Activated naive CD4-positive, alpha-beta T cell treated with anti-CD3 and anti-CD28 coated beads for 36 hours (primary cell): ENCODE measurements at regions not wholly inside any gene's neighbourhood (a gene's known extent, or its start where the extent isn't known, plus 50 kb on each side); places are given as distances from the start of the nearest gene placed in this dataset.

ENCODE experiments used
- CTCF ChIA-PET: fragments of 350-600 bp; sonication (Branson Sonifier 250); formaldehyde crosslinking; loops from one replicate; lab custom pipeline; 2021; ENCODE audit warnings: antibody characterized with exemption; lab: Charles Lee
- DNase-seq: peaks from one replicate; pipeline ENCODE4 v3.0.0-alpha.2; 2020
- H3K27ac Mint-ChIP-seq: one replicate; pipeline ENCODE4 v1.8.0; 2021; ENCODE audit warnings: mild to moderate bottlenecking, mixed read lengths
- H3K27me3 Mint-ChIP-seq: one replicate; pipeline ENCODE4 v1.8.0; 2021; ENCODE audit warnings: low read depth, mixed read lengths
- H3K36me3 Mint-ChIP-seq: one replicate; pipeline ENCODE4 v1.8.0; 2021; ENCODE audit warnings: low read depth, mixed read lengths
- H3K4me1 Mint-ChIP-seq: one replicate; pipeline ENCODE4 v1.8.0; 2021; ENCODE audit warnings: low read depth, mixed read lengths
- H3K4me3 Mint-ChIP-seq: one replicate; pipeline ENCODE4 v1.8.0; 2021; ENCODE audit warnings: mild to moderate bottlenecking, moderate library complexity, mixed read lengths
- H3K9me3 Mint-ChIP-seq: one replicate; pipeline ENCODE4 v1.8.0; 2021; ENCODE audit warnings: mixed read lengths
- intact Hi-C: fragments of 100-400 bp; cut with micrococcal nuclease; formaldehyde crosslinking; loops from one replicate; pipeline ENCODE4 v1.15.1; 2023

GRCh38 chr9:80012557-80013330 is 441.0 kb downstream of the TLE4 start:
- CTCF ChIA-PET = interaction anchor here (0.6 kb wide), 2 partner anchors 28 to 857 kb away, joined by 3 to 4 read pairs; no protein-coding TSS in a partner anchor
- Mint-ChIP-seq H3K36me3 (peaks cover 1% of the 10 kb centered on the region), H3K4me1 (no peaks in the 10 kb centered on the region), H3K9me3 (peaks cover 4% of the 10 kb centered on the region), H3K27me3 (peaks cover 6% of the 10 kb centered on the region), H3K27ac (no peak overlapping the region), H3K4me3 (no peak overlapping the region)
- no peak for DNase-seq
- intact Hi-C loops = no loop called here

DNA sequence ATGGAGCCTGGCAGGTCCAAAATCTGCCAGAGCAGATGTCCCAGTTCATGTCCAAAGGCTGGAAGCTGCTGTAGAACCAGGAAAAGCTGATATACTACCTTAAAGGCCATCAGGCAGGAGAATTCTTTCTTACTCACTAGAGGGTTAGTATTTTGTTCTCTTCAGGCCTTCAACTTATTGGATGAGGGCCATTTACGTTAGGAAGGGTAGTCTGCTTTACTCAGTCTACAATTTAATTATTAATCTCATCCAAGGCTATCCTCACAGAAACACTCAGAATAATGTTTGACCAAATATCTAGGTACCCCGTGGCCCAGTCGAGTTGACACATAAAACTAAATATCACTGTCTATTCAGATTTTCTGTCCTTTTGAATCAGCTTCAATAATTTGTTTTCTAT is 437.4 kb downstream of the TLE4 start:
- intact Hi-C loops = no loop called here
- H3K36me3 Mint-ChIP-seq = peaks cover 1% of the 10 kb centered on the region
- peaks cover 6% of the 10 kb centered on the region for H3K27me3 Mint-ChIP-seq
- DNase-seq = no peak
- no peak overlapping the region for H3K27ac Mint-ChIP-seq
- CTCF ChIA-PET = no interaction called here
- no peak overlapping the region for H3K4me3 Mint-ChIP-seq
- peaks cover 4% of the 10 kb centered on the region for H3K9me3 Mint-ChIP-seq
- no peaks in the 10 kb centered on the region for H3K4me1 Mint-ChIP-seq

DNA sequence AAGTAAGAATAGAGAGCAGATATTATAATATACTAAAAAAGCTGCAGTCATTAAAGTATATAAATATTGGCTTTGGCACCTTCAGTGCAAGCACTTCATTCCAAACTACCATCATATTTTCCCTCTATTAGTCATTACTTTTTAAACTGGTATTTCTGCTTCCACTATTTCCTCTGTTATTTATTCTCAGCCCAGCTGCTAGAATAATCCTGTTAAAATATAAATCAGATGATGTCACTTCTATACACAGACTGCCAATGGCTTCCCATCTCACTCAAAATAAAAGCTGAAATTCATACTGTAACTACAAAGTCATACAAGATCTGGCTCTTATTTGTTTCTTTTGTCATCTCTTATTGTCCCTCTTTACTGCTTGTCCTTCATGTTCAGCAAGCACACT is 432.9 kb downstream of the TLE4 start:
- Mint-ChIP-seq H3K4me1 (no peaks in the 10 kb centered on the region), H3K27ac (no peak overlapping the region), H3K9me3 (no peaks in the 10 kb centered on the region), H3K27me3 (no peaks in the 10 kb centered on the region), H3K4me3 (no peak overlapping the region), H3K36me3 (no peaks in the 10 kb centered on the region)
- CTCF ChIA-PET = no interaction called here
- intact Hi-C loops = no loop called here
- no peak for DNase-seq

DNA sequence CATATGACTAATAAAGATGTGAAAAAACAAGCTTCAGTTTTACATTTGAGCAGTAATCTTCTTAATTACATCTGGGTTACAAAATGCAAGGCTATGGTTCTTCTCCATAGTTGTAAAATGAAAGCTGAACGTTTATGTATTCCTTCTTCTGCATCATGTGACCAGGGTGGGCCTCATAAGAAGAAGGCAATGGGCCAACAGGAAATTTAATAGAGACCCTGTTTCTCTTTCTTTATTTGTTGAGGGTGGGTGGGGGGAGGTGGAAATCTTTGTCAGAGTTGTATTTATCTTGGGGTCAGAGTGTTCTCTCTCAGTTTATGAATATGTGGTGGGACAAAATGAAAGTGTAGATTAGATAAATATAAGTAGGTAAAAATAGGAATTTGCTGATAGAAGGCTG is 418.8 kb downstream of the TLE4 start:
- H3K27ac Mint-ChIP-seq = no peak overlapping the region
- no peaks in the 10 kb centered on the region for H3K36me3 Mint-ChIP-seq
- no peaks in the 10 kb centered on the region for H3K27me3 Mint-ChIP-seq
- CTCF ChIA-PET = interaction anchor here (0.5 to 0.7 kb wide), 2 partner anchors 1215 to 1239 kb away, joined by 3 read pairs; no protein-coding TSS in a partner anchor
- no peaks in the 10 kb centered on the region for H3K9me3 Mint-ChIP-seq
- no peak overlapping the region for H3K4me3 Mint-ChIP-seq
- H3K4me1 Mint-ChIP-seq = no peaks in the 10 kb centered on the region
- DNase-seq = no peak
- intact Hi-C loops = no loop called here

- no peak overlapping the region for H3K4me3 Mint-ChIP-seq
- intact Hi-C loops = no loop called here
- CTCF ChIA-PET = no interaction called here
These were observed 417.3 kb downstream of the TLE4 start for GRCh38 chr9:79989079-79989478.

DNA sequence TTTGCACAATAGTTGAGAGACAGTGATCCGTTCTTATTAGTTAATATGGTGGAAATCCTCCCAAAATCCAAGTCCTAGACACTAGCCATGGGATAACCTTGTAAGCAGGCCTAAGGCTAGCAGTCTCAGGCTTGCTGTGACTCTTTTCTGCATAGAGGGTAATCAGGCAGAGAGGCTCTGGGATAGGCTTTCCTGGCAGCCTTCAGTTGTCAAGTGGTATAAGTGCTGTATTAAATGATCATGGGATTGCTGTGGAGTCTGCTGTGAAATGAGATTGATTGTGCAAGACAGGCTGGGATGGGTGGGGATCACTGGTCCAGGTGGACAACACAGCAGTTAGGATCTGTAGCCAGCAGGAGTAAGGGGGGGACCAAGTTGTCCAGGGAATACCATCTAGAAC is 416.4 kb downstream of the TLE4 start:
- Mint-ChIP-seq H3K4me3 (no peak overlapping the region), H3K36me3 (no peaks in the 10 kb centered on the region), H3K4me1 (no peaks in the 10 kb centered on the region), H3K9me3 (no peaks in the 10 kb centered on the region), H3K27me3 (no peaks in the 10 kb centered on the region), H3K27ac (no peak overlapping the region)
- DNase-seq = no peak
- intact Hi-C loops = no loop called here
- CTCF ChIA-PET = no interaction called here

More at GRCh38 chr9:79989079-79989478, 417.3 kb downstream of the TLE4 start:
- Mint-ChIP-seq H3K4me1 (no peaks in the 10 kb centered on the region), H3K36me3 (no peaks in the 10 kb centered on the region), H3K9me3 (no peaks in the 10 kb centered on the region), H3K27me3 (no peaks in the 10 kb centered on the region), H3K27ac (no peak overlapping the region)
- no peak for DNase-seq

GRCh38 chr9:79986437-79986836 is 414.7 kb downstream of the TLE4 start:
- intact Hi-C loops = no loop called here
- CTCF ChIA-PET = no interaction called here
- H3K4me1 Mint-ChIP-seq = no peaks in the 10 kb centered on the region
- no peaks in the 10 kb centered on the region for H3K36me3 Mint-ChIP-seq
- no peak overlapping the region for H3K27ac Mint-ChIP-seq
- no peaks in the 10 kb centered on the region for H3K9me3 Mint-ChIP-seq
- H3K4me3 Mint-ChIP-seq = no peak overlapping the region
- peaks cover 8% of the 10 kb centered on the region for H3K27me3 Mint-ChIP-seq
- no peak for DNase-seq

GRCh38 chr9:79985772-79986171 is 414.0 kb downstream of the TLE4 start:
- Mint-ChIP-seq H3K27me3 (peaks cover 11% of the 10 kb centered on the region), H3K36me3 (no peaks in the 10 kb centered on the region), H3K27ac (no peak overlapping the region), H3K4me1 (no peaks in the 10 kb centered on the region), H3K9me3 (no peaks in the 10 kb centered on the region), H3K4me3 (no peak overlapping the region)
- CTCF ChIA-PET = no interaction called here
- intact Hi-C loops = no loop called here
- no peak for DNase-seq

- H3K36me3 Mint-ChIP-seq = no peaks in the 10 kb centered on the region
- H3K4me3 Mint-ChIP-seq = no peak overlapping the region
- H3K9me3 Mint-ChIP-seq = no peaks in the 10 kb centered on the region
- intact Hi-C loops = no loop called here
- no peaks in the 10 kb centered on the region for H3K4me1 Mint-ChIP-seq
- DNase-seq = no peak
- CTCF ChIA-PET = no interaction called here
- H3K27ac Mint-ChIP-seq = no peak overlapping the region
- H3K27me3 Mint-ChIP-seq = peaks cover 15% of the 10 kb centered on the region
These were observed 413.5 kb downstream of the TLE4 start for GRCh38 chr9:79985264-79985663.

- intact Hi-C loops = no loop called here
- Mint-ChIP-seq H3K27ac (no peak overlapping the region), H3K36me3 (no peaks in the 10 kb centered on the region), H3K4me1 (no peaks in the 10 kb centered on the region), H3K4me3 (no peak overlapping the region), H3K9me3 (no peaks in the 10 kb centered on the region), H3K27me3 (peaks cover 15% of the 10 kb centered on the region)
- CTCF ChIA-PET = no interaction called here
- DNase-seq = no peak
These were observed 412.8 kb downstream of the TLE4 start for GRCh38 chr9:79984429-79985067.

DNA sequence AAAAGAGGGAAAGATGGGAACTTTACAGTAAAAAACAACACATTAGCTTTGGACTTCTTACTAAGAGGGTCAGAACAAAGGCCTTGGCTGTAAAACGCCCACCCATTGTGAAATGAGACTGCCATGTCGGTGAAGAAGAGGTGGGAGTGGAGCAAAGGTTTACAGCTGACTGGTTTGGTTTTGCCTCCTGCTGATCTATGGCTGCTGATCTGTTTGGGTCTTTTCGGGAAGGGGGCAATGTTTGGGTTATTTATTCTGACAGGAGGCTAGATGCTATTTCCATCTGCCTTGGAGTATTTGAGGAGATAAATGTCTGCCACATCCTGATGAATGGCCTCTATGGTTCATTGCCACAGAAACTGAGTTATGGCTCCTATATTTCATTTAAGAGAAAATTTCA is 408.7 kb downstream of the TLE4 start:
- Mint-ChIP-seq H3K27ac (no peak overlapping the region), H3K27me3 (peaks cover 22% of the 10 kb centered on the region), H3K4me1 (no peaks in the 10 kb centered on the region), H3K36me3 (no peaks in the 10 kb centered on the region), H3K9me3 (no peaks in the 10 kb centered on the region), H3K4me3 (no peak overlapping the region)
- CTCF ChIA-PET = no interaction called here
- intact Hi-C loops = no loop called here
- no peak for DNase-seq

- no peak overlapping the region for H3K4me3 Mint-ChIP-seq
- DNase-seq = no peak
- no peaks in the 10 kb centered on the region for H3K4me1 Mint-ChIP-seq
- H3K9me3 Mint-ChIP-seq = no peaks in the 10 kb centered on the region
- H3K36me3 Mint-ChIP-seq = no peaks in the 10 kb centered on the region
- intact Hi-C loops = no loop called here
- H3K27me3 Mint-ChIP-seq = peaks cover 22% of the 10 kb centered on the region
- CTCF ChIA-PET = interaction anchor here (0.7 kb wide), 1 partner anchor 598 kb away, joined by 3 read pairs; no protein-coding TSS in a partner anchor
- no peak overlapping the region for H3K27ac Mint-ChIP-seq
These were observed 405.9 kb downstream of the TLE4 start for GRCh38 chr9:79977510-79978197.
